ENCODE measurements at regions not wholly inside any gene's neighbourhood (a gene's known extent, or its start where the extent isn't known, plus 50 kb on each side); places are given as distances from the start of the nearest gene placed in this dataset.

DNA sequence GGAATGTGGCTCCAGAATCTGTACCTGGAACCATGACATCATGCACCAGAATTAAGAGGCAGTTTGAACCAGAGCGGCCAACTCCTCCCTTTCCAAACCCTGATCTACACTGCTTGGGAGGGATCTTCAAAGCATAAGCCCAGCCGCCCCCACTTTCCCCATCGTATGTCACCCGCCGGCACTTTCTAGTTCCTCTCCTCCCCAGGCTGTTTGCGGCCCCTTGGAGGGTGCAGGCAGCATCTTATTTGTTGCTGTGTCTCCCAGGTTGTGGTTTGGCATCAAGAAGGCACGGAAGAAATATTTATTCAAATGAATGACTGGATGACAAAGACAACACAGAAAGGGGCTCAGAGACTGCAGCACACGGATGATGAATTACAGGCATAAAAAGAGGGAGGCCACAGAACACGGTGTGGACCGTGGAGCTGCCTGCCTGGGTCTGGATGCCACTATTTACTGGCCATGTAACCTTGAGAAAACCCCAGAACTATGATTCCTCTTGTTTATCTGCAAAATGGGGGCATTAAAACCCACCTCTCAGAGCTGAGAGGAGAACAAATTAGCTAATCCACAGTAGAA is 305.8 kb downstream of the EIPR1 start (continued):
- TF ChIP-seq, protein P1, sequence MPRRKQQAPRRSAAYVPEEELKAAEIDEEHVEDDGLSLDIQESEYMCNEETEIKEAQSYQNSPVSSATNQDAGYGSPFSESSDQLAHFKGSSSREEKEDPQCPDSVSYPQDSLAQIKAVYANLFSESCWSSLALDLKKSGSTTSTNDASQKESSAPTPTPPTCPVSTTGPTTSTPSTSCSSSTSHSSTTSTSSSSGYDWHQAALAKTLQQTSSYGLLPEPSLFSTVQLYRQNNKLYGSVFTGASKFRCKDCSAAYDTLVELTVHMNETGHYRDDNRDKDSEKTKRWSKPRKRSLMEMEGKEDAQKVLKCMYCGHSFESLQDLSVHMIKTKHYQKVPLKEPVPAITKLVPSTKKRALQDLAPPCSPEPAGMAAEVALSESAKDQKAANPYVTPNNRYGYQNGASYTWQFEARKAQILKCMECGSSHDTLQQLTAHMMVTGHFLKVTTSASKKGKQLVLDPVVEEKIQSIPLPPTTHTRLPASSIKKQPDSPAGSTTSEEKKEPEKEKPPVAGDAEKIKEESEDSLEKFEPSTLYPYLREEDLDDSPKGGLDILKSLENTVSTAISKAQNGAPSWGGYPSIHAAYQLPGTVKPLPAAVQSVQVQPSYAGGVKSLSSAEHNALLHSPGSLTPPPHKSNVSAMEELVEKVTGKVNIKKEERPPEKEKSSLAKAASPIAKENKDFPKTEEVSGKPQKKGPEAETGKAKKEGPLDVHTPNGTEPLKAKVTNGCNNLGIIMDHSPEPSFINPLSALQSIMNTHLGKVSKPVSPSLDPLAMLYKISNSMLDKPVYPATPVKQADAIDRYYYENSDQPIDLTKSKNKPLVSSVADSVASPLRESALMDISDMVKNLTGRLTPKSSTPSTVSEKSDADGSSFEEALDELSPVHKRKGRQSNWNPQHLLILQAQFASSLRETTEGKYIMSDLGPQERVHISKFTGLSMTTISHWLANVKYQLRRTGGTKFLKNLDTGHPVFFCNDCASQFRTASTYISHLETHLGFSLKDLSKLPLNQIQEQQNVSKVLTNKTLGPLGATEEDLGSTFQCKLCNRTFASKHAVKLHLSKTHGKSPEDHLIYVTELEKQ (CRISPR knock-in tag; IDR thresholded peaks at IDR 0.05) = no peak
- TF ChIP-seq ZNF507 (tag; conservative IDR thresholded peaks at IDR 0.05) = no peak

GRCh38 chr2:3066831-3067230 is 310.8 kb downstream of the EIPR1 start:
- intact Hi-C loops (cut with micrococcal nuclease) (no loop called here), in situ Hi-C loops (cut with MboI) (loop anchor here (5.0 kb wide), 1 partner anchor 70 kb away; no protein-coding TSS in a partner anchor)
- FAIRE-seq (no peak), DNase-seq (ENCODE audit: extremely low read depth in 1 of 4, low spot score in 3 of 4) (no peak), ATAC-seq (no peak)
- Histone ChIP-seq H3K79me2 (ENCODE audit: control insufficient read depth, insufficient read depth, low read length) (no peaks in the 10 kb centered on the region), H3K9me3 (replicated peaks; ENCODE audit: control insufficient read depth, insufficient read depth, low read depth, low read length) (no peaks in the 10 kb centered on the region), H3K4me1 (replicated peaks in 1 of 2; ENCODE audit: control insufficient read depth in 2 of 2, insufficient read depth in 2 of 2, low read length in 2 of 2) (no peaks in the 10 kb centered on the region), H3K4me3 (no peak overlapping the region), H3K9me1 (ENCODE audit: control insufficient read depth, insufficient read depth, low read length) (no peaks in the 10 kb centered on the region), H3K4me2 (ENCODE audit: insufficient read depth, low read length) (no peak overlapping the region), H3K27me3 (ENCODE audit: control insufficient read depth in 2 of 2, insufficient read depth in 2 of 2, low read length in 2 of 2) (peaks cover 33 to 60% of the 10 kb centered on the region in 2 experiments), H3K9ac (ENCODE audit: insufficient read depth in 1 of 2, low read depth in 2 of 2, low read length in 2 of 2) (no peak overlapping the region), H4K20me1 (replicated peaks; ENCODE audit: control insufficient read depth, insufficient read depth, low read length) (no peaks in the 10 kb centered on the region), H2AFZ (ENCODE audit: low read depth, low read length) (no peak overlapping the region), H3K27ac (ENCODE audit: extremely low read depth, low read depth, low read length) (no peak overlapping the region), H3K36me3 (ENCODE audit: control insufficient read depth, insufficient read depth, low read length) (no peaks in the 10 kb centered on the region)
- 1% methylated on average over 7 of the region's 7 CpGs for WGBS (ENCODE audit: insufficient coverage, low coverage, missing lambda C conversion rate)
- ChIA-PET POLR2A (no interaction called here), CTCF (ENCODE audit: low intra/inter-chr PET ratio) (no interaction called here)
- no TSS peak for BruUV-seq (replicated peaks)
- TF ChIP-seq CBFA2T3 (IDR thresholded peaks at IDR 0.05) = no peak
- no peak for TF ChIP-seq NR4A1 (CRISPR knock-in tag; IDR thresholded peaks at IDR 0.05)
- TF ChIP-seq NR4A1 (tag; IDR thresholded peaks at IDR 0.05) = no peak
- no peak for TF ChIP-seq HNRNPL (IDR thresholded peaks at IDR 0.05; ENCODE audit: low read depth, low read length)
- no peak for TF ChIP-seq BDP1 (IDR thresholded peaks at IDR 0.05; ENCODE audit: insufficient read depth, insufficient read length)
- TF ChIP-seq ZNF707 (CRISPR knock-in tag; conservative IDR thresholded peaks at IDR 0.05) = no peak
- TF ChIP-seq PATZ1 (CRISPR knock-in tag; IDR thresholded peaks at IDR 0.05; ENCODE audit: borderline replicate concordance) = no peak
- TF ChIP-seq HNRNPH1 (optimal IDR thresholded peaks at IDR 0.05; ENCODE audit: low read depth, low read length) = no peak

All from K562 (cell line).